22Rv1 (cell line): ENCODE measurements at regions not wholly inside any gene's neighbourhood (a gene's known extent, or its start where the extent isn't known, plus 50 kb on each side); places are given as distances from the start of the nearest gene placed in this dataset.

Experiments
- CTCF ChIP-seq: fragments of 450-650 bp; IDR thresholded peaks from 2 replicates; pipeline ENCODE4 v1.5.1; 2017; ENCODE audit warnings: mild to moderate bottlenecking
- ZFX ChIP-seq: fragments of 450-650 bp; IDR thresholded peaks from 2 replicates; pipeline ENCODE4 v1.6.1; 2017; ENCODE audit warnings: antibody characterized with exemption, borderline replicate concordance

- TF ChIP-seq CTCF (no peak), ZFX (no peak)
Observed at GRCh38 chr17:72268431-72268830, 147.6 kb downstream of the SOX9 start.
